Sigmoid colon (tissue), 4 donors: ENCODE measurements at regions not wholly inside any gene's neighbourhood (a gene's known extent, or its start where the extent isn't known, plus 50 kb on each side); places are given as distances from the start of the nearest gene placed in this dataset.

Experiments used
- EP300 ChIP-seq, 4 donors: sonication (generic); formaldehyde crosslinking; IDR thresholded peaks; one replicate each; pipeline ENCODE4 v1.6.1; 2017; ENCODE audit warnings: antibody characterized with exemption in 4 of 4
- POLR2A ChIP-seq, 2 donors: fragments of 450-650 bp; IDR thresholded peaks; one replicate each; pipeline ENCODE4 v1.6.1; 2016; ENCODE audit warnings: antibody characterized with exemption in 2 of 2, mild to moderate bottlenecking in 2 of 2, moderate library complexity in 2 of 2

- no peak for TF ChIP-seq POLR2A (IDR thresholded peaks at IDR 0.05)
- TF ChIP-seq EP300 (IDR thresholded peaks at IDR 0.05): peak; percentile 71 to 91 (median 82)
Observed at GRCh38 chr18:22683196-22683676, 249.9 kb upstream of the RBBP8 start.
